HepG2 (cell line): ENCODE measurements at regions not wholly inside any gene's neighbourhood (a gene's known extent, or its start where the extent isn't known, plus 50 kb on each side); places are given as distances from the start of the nearest gene placed in this dataset.

Experiments
- ATAC-seq: fragments of 200-7000 bp; cut with Tn5 transposase; 3 replicates; pipeline ENCODE4 v1.9.1; 2020; ENCODE audit warnings: mild to moderate bottlenecking, moderate library complexity
- BruUV-seq: library from RNA; stranded (reverse); fragments of 400-500 nt; replicated peaks from 2 replicates; lab custom pipeline; 2021; lab: Mats Ljungman, UMichigan
- CTCF ChIA-PET: fragments of 300-600 bp; formaldehyde crosslinking; extraction: SDS; loops from one replicate; lab custom pipeline; 2021; ENCODE audit warnings: low total read pairs, inconsistent platforms, low intra/inter-chr PET ratio; lab: Yijun Ruan, JAX
- POLR2A ChIA-PET: fragments of 350-600 bp; sonication (Branson Sonifier 250); formaldehyde crosslinking; loops from one replicate; lab custom pipeline; 2020; ENCODE audit warnings: antibody characterized with exemption, inconsistent platforms; lab: Yijun Ruan, JAX
- DNase-seq: peaks from one replicate; pipeline ENCODE4 v3.0.0-alpha.2; 2015; ENCODE audit warnings: low spot score
- FAIRE-seq: peaks from 3 replicates; lab custom pipeline; 2011; peaks lifted over from hg19 to GRCh38; lab: Jason Lieb, UNC
- H2AFZ ChIP-seq: one replicate; pipeline ENCODE4 v1.6.1; 2011; ENCODE audit warnings: low read length, inconsistent platforms
- H3K27ac ChIP-seq: fragments of 300-600 bp; 3 replicates; pipeline ENCODE4 v1.8.0; 2011; ENCODE audit warnings: mixed run types, mild to moderate bottlenecking, mixed read lengths, low read length, inconsistent platforms; ENCODE audit not compliant: insufficient read depth; ENCODE audit errors: extremely low read length
- H3K27me3 ChIP-seq, 2 experiments: fragments of 200-600 bp in 1 of 2; 2 replicates in 1 of 2; 3 replicates in 1 of 2; pipeline versions ENCODE4 v1.6.0 to v1.8.0; 2011; ENCODE audit warnings: low read length in 2 of 2, mild to moderate bottlenecking in 2 of 2, moderate library complexity in 2 of 2, inconsistent platforms in 1 of 2; ENCODE audit not compliant: insufficient read depth in 2 of 2, control insufficient read depth in 1 of 2
- H3K36me3 ChIP-seq, 2 experiments: fragments of 200-600 bp in 1 of 2; replicated peaks in 1 of 2; 2 replicates in 1 of 2; 3 replicates in 1 of 2; pipeline versions ENCODE4 v1.5.1 to v1.8.0; 2011; ENCODE audit warnings: low read length in 2 of 2, inconsistent platforms in 1 of 2; ENCODE audit not compliant: insufficient read depth in 2 of 2, control insufficient read depth in 1 of 2
- H3K4me1 ChIP-seq: 2 replicates; pipeline ENCODE4 v1.5.1; 2012; ENCODE audit warnings: low read length, inconsistent platforms; ENCODE audit not compliant: insufficient read depth
- H3K4me2 ChIP-seq: 2 replicates; pipeline ENCODE4 v1.6.0; 2011; ENCODE audit warnings: low read depth, low read length, inconsistent platforms
- H3K4me3 ChIP-seq, 3 experiments: fragments of 200-600 bp in 1 of 3; sonication (generic), shearing (Covaris generic) in 1 of 3; replicated peaks in 1 of 3; 2 replicates each; pipeline ENCODE4 v1.5.1; 2011 to 2016; ENCODE audit warnings: low read length in 3 of 3, inconsistent platforms in 2 of 3, low read depth in 2 of 3, mild to moderate bottlenecking in 2 of 3, control low read depth in 1 of 3, mixed read lengths in 1 of 3; ENCODE audit not compliant: insufficient read depth in 1 of 3
- H3K79me2 ChIP-seq: one replicate; pipeline ENCODE4 v1.6.1; 2011; ENCODE audit warnings: low read length, inconsistent platforms; ENCODE audit not compliant: insufficient read depth
- H3K9ac ChIP-seq: 2 replicates; pipeline ENCODE4 v1.6.0; 2011; ENCODE audit warnings: mild to moderate bottlenecking, low read depth, low read length, inconsistent platforms; ENCODE audit not compliant: insufficient read depth
- H3K9me3 ChIP-seq: 2 replicates; pipeline ENCODE4 v1.5.1; 2012; ENCODE audit warnings: mild to moderate bottlenecking, low read length
- H4K20me1 ChIP-seq: 2 replicates; pipeline ENCODE4 v1.6.0; 2011; ENCODE audit warnings: inconsistent platforms, mild to moderate bottlenecking, low read length, moderate library complexity; ENCODE audit not compliant: insufficient read depth
- ARNTL ChIP-seq: sonication (generic); formaldehyde crosslinking; IDR thresholded peaks from 2 replicates; pipeline ENCODE4 v1.4.0; 2020; ENCODE audit warnings: mild to moderate bottlenecking, missing genetic modification reagents
- CEBPB ChIP-seq: IDR thresholded peaks from 2 replicates; pipeline ENCODE4 v1.6.1; 2011; ENCODE audit warnings: low read depth, low read length, improper control_type of control experiment, borderline replicate concordance
- ETV6 ChIP-seq: sonication (generic); formaldehyde crosslinking; conservative IDR thresholded peaks from 2 replicates; pipeline ENCODE4 v1.4.0; 2020; ENCODE audit warnings: missing genetic modification reagents
- JUNB ChIP-seq: sonication (generic); formaldehyde crosslinking; IDR thresholded peaks from 2 replicates; pipeline ENCODE4 v1.8.0; 2022; ENCODE audit warnings: missing genetic modification reagents, mild to moderate bottlenecking, borderline replicate concordance
- MAFK ChIP-seq, 2 experiments: IDR thresholded peaks in 1 of 2; conservative IDR thresholded peaks in 1 of 2; 2 replicates each; pipeline ENCODE4 v1.6.1; 2011; ENCODE audit warnings: improper control_type of control experiment in 2 of 2, low read length in 2 of 2
- MTA3 ChIP-seq: sonication (generic); formaldehyde crosslinking; IDR thresholded peaks from 2 replicates; pipeline ENCODE4 v1.4.0; 2020; ENCODE audit warnings: missing genetic modification reagents
- NBN ChIP-seq: fragments of 450-650 bp; conservative IDR thresholded peaks from 2 replicates; pipeline ENCODE4 v1.6.1; 2017
- NRL ChIP-seq: sonication (generic); formaldehyde crosslinking; IDR thresholded peaks from 2 replicates; pipeline ENCODE4 v1.5.0; 2020; ENCODE audit warnings: missing genetic modification reagents, mild to moderate bottlenecking, moderate library complexity, borderline replicate concordance
- RORA ChIP-seq: sonication (generic); formaldehyde crosslinking; IDR thresholded peaks from 2 replicates; pipeline ENCODE4 v1.5.0; 2020; ENCODE audit warnings: mild to moderate bottlenecking, missing genetic modification reagents, moderate library complexity
- SOX13 ChIP-seq, 3 experiments: fragments of 450-650 bp in 1 of 3; sonication (generic) in 1 of 3; formaldehyde crosslinking in 1 of 3; IDR thresholded peaks in 2 of 3; conservative IDR thresholded peaks in 1 of 3; 2 replicates each; pipeline versions ENCODE4 v1.5.0 to v1.6.1; 2016 to 2020; ENCODE audit warnings: antibody characterized with exemption in 1 of 3, mild to moderate bottlenecking in 1 of 3, missing compliant biosample characterization in 1 of 3, missing genetic modification reagents in 1 of 3, moderate library complexity in 1 of 3
- THAP11 ChIP-seq: IDR thresholded peaks from 2 replicates; pipeline ENCODE4 v1.6.1; 2016; ENCODE audit warnings: missing biosample characterization, missing genetic modification reagents
- ZNF263 ChIP-seq: sonication (generic); formaldehyde crosslinking; IDR thresholded peaks from 2 replicates; pipeline ENCODE4 v1.4.0; 2020; ENCODE audit warnings: missing genetic modification reagents
- ZNF337 ChIP-seq: sonication (generic); formaldehyde crosslinking; IDR thresholded peaks from 2 replicates; pipeline ENCODE4 v1.5.1; 2020; ENCODE audit warnings: missing genetic modification reagents, low read depth, mild to moderate bottlenecking, borderline replicate concordance
- ZNF616 ChIP-seq: sonication (generic); formaldehyde crosslinking; IDR thresholded peaks from 2 replicates; pipeline ENCODE4 v1.5.0; 2020; ENCODE audit warnings: low read depth, mild to moderate bottlenecking, missing genetic modification reagents
- ZNF652 ChIP-seq: IDR thresholded peaks from 2 replicates; pipeline ENCODE4 v1.6.1; 2016; ENCODE audit warnings: low read depth, borderline replicate concordance
- ZNF747 ChIP-seq: sonication (generic); formaldehyde crosslinking; IDR thresholded peaks from 2 replicates; pipeline ENCODE4 v1.8.1; 2023; ENCODE audit warnings: missing genetic modification reagents, mild to moderate bottlenecking, borderline replicate concordance
- ZSCAN21 ChIP-seq: sonication (generic); formaldehyde crosslinking; IDR thresholded peaks from 2 replicates; pipeline ENCODE4 v1.8.0; 2022; ENCODE audit warnings: mild to moderate bottlenecking, missing genetic modification reagents, moderate library complexity, borderline replicate concordance
- WGBS: methylation state at CpG from one replicate; pipeline ENCODE4 v1.1.6; 2017; ENCODE audit warnings: low lambda C conversion rate; 5-methylcytosine and 5-hydroxymethylcytosine counted together
- in situ Hi-C: cut with HindIII; loops from 2 replicates; pipeline ENCODE4 v1.10.0; 2017; ENCODE audit warnings: low pct_unique_long_range_greater_than_20kb; ENCODE audit not compliant: extremely low pct_ligation_motif_present
- intact Hi-C: fragments of 100-400 bp; cut with micrococcal nuclease; formaldehyde crosslinking; loops from one replicate; pipeline ENCODE4 v1.10.0; 2022; ENCODE audit not compliant: unreplicated experiment
- TF ChIP-seq, protein P1 (sequence below): IDR thresholded peaks from 2 replicates; pipeline ENCODE4 v1.6.1; 2016; ENCODE audit warnings: control low read depth
- TF ChIP-seq, protein P2 (sequence below): sonication (generic); formaldehyde crosslinking; IDR thresholded peaks from 2 replicates; pipeline ENCODE4 v1.5.0; 2020; ENCODE audit warnings: missing genetic modification reagents

DNA sequence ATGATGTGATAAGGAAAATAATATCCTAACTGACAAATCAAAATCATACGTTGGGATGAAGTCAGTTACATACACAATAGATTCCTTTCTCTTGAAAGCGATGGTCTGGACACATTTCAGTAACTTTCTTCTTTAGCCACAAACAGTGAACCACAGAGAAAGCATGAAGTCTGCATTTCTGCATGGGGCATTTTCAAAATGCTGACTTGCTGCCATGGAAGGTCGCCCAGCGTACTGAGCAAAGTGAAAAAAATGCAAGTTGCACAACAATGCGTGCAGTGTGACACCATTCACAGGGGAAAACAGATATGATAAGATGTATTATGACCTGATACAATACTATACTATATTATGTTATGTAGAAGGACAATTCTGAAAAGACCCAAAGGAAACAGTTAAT is 146.3 kb downstream of the SNX18 start:
- Histone ChIP-seq H3K36me3 (no peaks in the 10 kb centered on the region), H3K27ac (no peak overlapping the region), H3K4me3 (no peak overlapping the region), H3K4me2 (no peak overlapping the region), H2AFZ (no peak overlapping the region), H3K27me3 (no peaks in the 10 kb centered on the region; a peak in 1 of 5 replicates), H3K4me1 (no peaks in the 10 kb centered on the region), H4K20me1 (no peaks in the 10 kb centered on the region), H3K79me2 (no peaks in the 10 kb centered on the region), H3K9ac (no peak overlapping the region), H3K9me3 (no peaks in the 10 kb centered on the region)
- no peak for DNase-seq
- BruUV-seq, result no TSS peak
- 3% methylated on average over 5 of the region's 5 CpGs for WGBS
- no peak for FAIRE-seq
- intact Hi-C loops, result no loop called here
- no peak for ATAC-seq
- ChIA-PET CTCF (no interaction called here), POLR2A (no interaction called here)
- no peak for TF ChIP-seq NBN
- 0 out of 4 replicates have a peak, but pooled peaks of 1 of the 2 experiments have one; percentile 3 for TF ChIP-seq MAFK (conservative IDR thresholded peaks at IDR 0.05 in 1 of 2, IDR thresholded peaks at IDR 0.05 in 1 of 2; ENCODE audit: low read length in 2 of 2)
- no peak for TF ChIP-seq ZNF652 (CRISPR knock-in tag)
- TF ChIP-seq ETV6 (CRISPR knock-in tag), result no peak
- no peak for TF ChIP-seq SOX13 (IDR thresholded peaks at IDR 0.05)
- no peak for TF ChIP-seq SOX13 (CRISPR knock-in tag; conservative IDR thresholded peaks at IDR 0.05 in 1 of 2, IDR thresholded peaks at IDR 0.05 in 1 of 2)
- TF ChIP-seq ZNF337 (CRISPR knock-in tag), result no peak
- TF ChIP-seq CEBPB, result peak; percentile 39; the same call in 1 of the 2 replicates
- TF ChIP-seq ZNF616 (CRISPR knock-in tag), result no peak
- TF ChIP-seq ZSCAN21 (CRISPR knock-in tag), result no peak
- in situ Hi-C loops, result no loop called here

DNA sequence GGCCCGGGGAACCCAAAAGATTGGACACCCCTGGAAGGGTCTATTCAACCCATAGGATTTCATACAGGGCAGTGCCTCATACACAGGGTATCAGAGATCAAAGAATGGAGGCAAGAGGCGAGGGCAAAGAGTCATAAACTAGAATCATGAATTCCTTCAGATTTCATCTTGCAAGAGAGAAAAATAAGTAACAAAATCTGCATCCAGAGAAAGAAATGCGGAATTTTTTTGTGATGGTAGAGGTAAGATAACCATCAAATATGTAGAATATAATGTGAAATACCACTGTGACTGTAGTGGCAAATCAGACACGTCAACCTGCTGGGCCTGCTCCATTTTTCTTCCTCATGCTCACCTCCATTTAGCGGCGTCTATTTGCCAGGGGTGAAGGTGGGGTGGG is 143.6 kb downstream of the SNX18 start:
- ATAC-seq (no peak), FAIRE-seq (no peak), DNase-seq (no peak)
- ChIA-PET CTCF (no interaction called here), POLR2A (no interaction called here)
- no TSS peak for BruUV-seq
- Histone ChIP-seq H4K20me1 (no peaks in the 10 kb centered on the region), H3K27me3 (no peaks in the 10 kb centered on the region), H3K4me1 (no peaks in the 10 kb centered on the region), H3K9ac (no peak overlapping the region), H2AFZ (no peak overlapping the region), H3K27ac (no peak overlapping the region), H3K79me2 (no peaks in the 10 kb centered on the region), H3K36me3 (no peaks in the 10 kb centered on the region), H3K4me3 (no peak overlapping the region), H3K4me2 (no peak overlapping the region), H3K9me3 (no peaks in the 10 kb centered on the region)
- 42% methylated on average over 6 of the region's 6 CpGs for WGBS
- intact Hi-C loops (no loop called here), in situ Hi-C loops (no loop called here)
- no peak for TF ChIP-seq MTA3
- TF ChIP-seq, protein P1, sequence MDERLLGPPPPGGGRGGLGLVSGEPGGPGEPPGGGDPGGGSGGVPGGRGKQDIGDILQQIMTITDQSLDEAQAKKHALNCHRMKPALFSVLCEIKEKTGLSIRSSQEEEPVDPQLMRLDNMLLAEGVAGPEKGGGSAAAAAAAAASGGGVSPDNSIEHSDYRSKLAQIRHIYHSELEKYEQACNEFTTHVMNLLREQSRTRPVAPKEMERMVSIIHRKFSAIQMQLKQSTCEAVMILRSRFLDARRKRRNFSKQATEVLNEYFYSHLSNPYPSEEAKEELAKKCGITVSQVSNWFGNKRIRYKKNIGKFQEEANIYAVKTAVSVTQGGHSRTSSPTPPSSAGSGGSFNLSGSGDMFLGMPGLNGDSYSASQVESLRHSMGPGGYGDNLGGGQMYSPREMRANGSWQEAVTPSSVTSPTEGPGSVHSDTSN (CRISPR knock-in tag), result no peak
- TF ChIP-seq ZNF263 (CRISPR knock-in tag), result no peak
- TF ChIP-seq ZNF747 (CRISPR knock-in tag), result no peak
- no peak for TF ChIP-seq NRL (CRISPR knock-in tag)
- TF ChIP-seq JUNB (CRISPR knock-in tag), result no peak
- TF ChIP-seq RORA (CRISPR knock-in tag), result no peak
- no peak for TF ChIP-seq THAP11 (CRISPR knock-in tag)
- TF ChIP-seq, protein P2, sequence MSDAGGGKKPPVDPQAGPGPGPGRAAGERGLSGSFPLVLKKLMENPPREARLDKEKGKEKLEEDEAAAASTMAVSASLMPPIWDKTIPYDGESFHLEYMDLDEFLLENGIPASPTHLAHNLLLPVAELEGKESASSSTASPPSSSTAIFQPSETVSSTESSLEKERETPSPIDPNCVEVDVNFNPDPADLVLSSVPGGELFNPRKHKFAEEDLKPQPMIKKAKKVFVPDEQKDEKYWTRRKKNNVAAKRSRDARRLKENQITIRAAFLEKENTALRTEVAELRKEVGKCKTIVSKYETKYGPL (CRISPR knock-in tag), result no peak
- TF ChIP-seq ARNTL (CRISPR knock-in tag), result no peak
